DOHH2 (cell line): ENCODE measurements at regions not wholly inside any gene's neighbourhood (a gene's known extent, or its start where the extent isn't known, plus 50 kb on each side); places are given as distances from the start of the nearest gene placed in this dataset.

ENCODE experiments used
- H3F3A ChIP-seq: fragments of 200-600 bp; sonication (generic), shearing (Covaris generic); 2 replicates; pipeline ENCODE4 v1.6.0; 2016; ENCODE audit warnings: antibody characterized with exemption, mild to moderate bottlenecking; ENCODE audit not compliant: control insufficient read depth, insufficient read depth
- H3K27ac ChIP-seq: fragments of 200-600 bp; sonication (generic); 2 replicates; pipeline ENCODE4 v1.5.1; 2014; ENCODE audit warnings: low read depth, mild to moderate bottlenecking, low read length, moderate library complexity
- H3K27me3 ChIP-seq: fragments of 200-600 bp; sonication (generic); 2 replicates; pipeline ENCODE4 v1.6.1; 2014; ENCODE audit warnings: mild to moderate bottlenecking, low read length, mixed read lengths; ENCODE audit not compliant: control insufficient read depth
- H3K36me3 ChIP-seq: fragments of 200-600 bp; sonication (generic); 2 replicates; pipeline ENCODE4 v1.6.1; 2014; ENCODE audit warnings: mild to moderate bottlenecking, low read length, moderate library complexity, mixed read lengths; ENCODE audit not compliant: control insufficient read depth
- H3K4me1 ChIP-seq: fragments of 200-600 bp; sonication (generic); 2 replicates; pipeline ENCODE4 v1.6.1; 2014; ENCODE audit warnings: mild to moderate bottlenecking, low read length, mixed read lengths; ENCODE audit not compliant: control insufficient read depth
- H3K4me2 ChIP-seq: fragments of 200-600 bp; sonication (generic); 2 replicates; pipeline ENCODE4 v1.6.0; 2014; ENCODE audit warnings: mild to moderate bottlenecking, low read length, moderate library complexity
- H3K4me3 ChIP-seq: fragments of 200-600 bp; sonication (generic); 2 replicates; pipeline ENCODE4 v1.5.1; 2014; ENCODE audit warnings: mild to moderate bottlenecking, low read length, mixed read lengths
- H3K79me2 ChIP-seq: fragments of 200-600 bp; sonication (generic); 2 replicates; pipeline ENCODE4 v1.6.1; 2014; ENCODE audit warnings: mild to moderate bottlenecking, low read length, mixed read lengths; ENCODE audit not compliant: control insufficient read depth
- H3K9me2 ChIP-seq: fragments of 200-600 bp; sonication (generic); replicated peaks from 2 replicates; pipeline ENCODE4 v1.6.1; 2014; ENCODE audit warnings: mild to moderate bottlenecking, low read length, mixed read lengths; ENCODE audit not compliant: control insufficient read depth
- H3K9me3 ChIP-seq: fragments of 200-600 bp; sonication (generic); 2 replicates; pipeline ENCODE4 v1.6.1; 2014; ENCODE audit warnings: antibody characterized with exemption, low read length, mixed read lengths; ENCODE audit not compliant: control insufficient read depth, insufficient read depth
- H4K20me1 ChIP-seq: fragments of 200-600 bp; sonication (generic); 2 replicates; pipeline ENCODE4 v1.6.0; 2014; ENCODE audit warnings: low read depth, mild to moderate bottlenecking, antibody characterized with exemption, low read length, moderate library complexity; ENCODE audit not compliant: control insufficient read depth, insufficient read depth
- CTCF ChIP-seq: fragments of 200-600 bp; sonication (generic); IDR thresholded peaks from one replicate; pipeline ENCODE4 v1.5.1; 2014; ENCODE audit warnings: antibody characterized with exemption, mild to moderate bottlenecking, low read depth, low read length; ENCODE audit not compliant: poor library complexity, severe bottlenecking
- EZH2phosphoT487 ChIP-seq: fragments of 200-600 bp; sonication (generic); IDR thresholded peaks from 2 replicates; pipeline ENCODE4 v1.6.1; 2017; ENCODE audit warnings: borderline replicate concordance, mild to moderate bottlenecking, antibody characterized with exemption, low read length, moderate library complexity, mixed read lengths

DNA sequence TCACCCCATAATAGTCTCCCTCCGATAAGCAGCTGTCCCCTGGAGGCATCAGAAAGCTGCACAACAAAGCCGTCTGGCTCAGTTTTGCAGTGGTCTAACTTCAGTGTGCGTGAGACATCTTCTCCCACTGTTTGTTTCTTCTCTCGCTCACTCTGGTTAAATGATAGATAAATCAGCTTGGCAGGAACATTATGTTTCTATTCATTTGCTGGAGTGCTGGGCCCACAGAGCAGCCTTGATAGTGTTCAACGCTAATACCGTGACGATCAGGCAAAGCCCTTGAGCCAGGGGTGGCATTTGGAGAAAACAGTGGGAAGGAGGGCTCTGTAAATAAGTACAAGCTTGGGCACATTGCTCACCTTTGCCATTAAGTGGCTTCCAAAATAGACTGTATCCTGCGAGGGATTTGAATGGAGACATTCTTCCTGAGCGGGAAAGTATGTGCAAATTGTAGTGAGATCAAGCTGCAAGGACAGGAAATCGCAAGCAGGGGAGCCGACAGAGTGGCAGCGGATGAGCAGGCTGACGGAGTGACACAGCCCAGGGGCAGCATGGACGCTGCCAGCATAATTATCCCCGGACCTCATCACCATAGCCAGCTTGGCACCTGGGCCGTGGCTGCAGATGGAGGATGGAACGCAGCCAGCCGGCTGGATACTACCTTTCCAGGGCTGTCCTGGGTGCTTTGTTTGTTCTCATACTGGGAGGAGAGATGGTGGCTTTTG lies 256.8 kb upstream of the FZD8 start:
- Histone ChIP-seq H3K79me2 (no peaks in the 10 kb centered on the region), H3K4me1 (no peaks in the 10 kb centered on the region), H3K4me2 (no peak overlapping the region), H3K36me3 (no peaks in the 10 kb centered on the region), H3F3A (no peaks in the 10 kb centered on the region), H4K20me1 (no peaks in the 10 kb centered on the region), H3K9me3 (no peaks in the 10 kb centered on the region), H3K9me2 (no peaks in the 10 kb centered on the region), H3K4me3 (no peak overlapping the region), H3K27ac (no peak overlapping the region), H3K27me3 (no peaks in the 10 kb centered on the region)
- TF ChIP-seq EZH2phosphoT487 (no peak), CTCF (no peak)

- H3K9me3 ChIP-seq = no peaks in the 10 kb centered on the region
- no peaks in the 10 kb centered on the region for H3K4me1 ChIP-seq
- no peak overlapping the region for H3K27ac ChIP-seq
- no peaks in the 10 kb centered on the region for H4K20me1 ChIP-seq
- H3K4me2 ChIP-seq = no peak overlapping the region
- H3K79me2 ChIP-seq = no peaks in the 10 kb centered on the region
- no peak for TF ChIP-seq EZH2phosphoT487
- TF ChIP-seq CTCF = no peak
- no peaks in the 10 kb centered on the region for H3K27me3 ChIP-seq
- no peak overlapping the region for H3K4me3 ChIP-seq
- no peaks in the 10 kb centered on the region for H3K36me3 ChIP-seq
- H3K9me2 ChIP-seq = no peaks in the 10 kb centered on the region
- H3F3A ChIP-seq = no peaks in the 10 kb centered on the region
Observed at GRCh38 chr10:35896001-35896400, 253.9 kb upstream of the FZD8 start.

DNA sequence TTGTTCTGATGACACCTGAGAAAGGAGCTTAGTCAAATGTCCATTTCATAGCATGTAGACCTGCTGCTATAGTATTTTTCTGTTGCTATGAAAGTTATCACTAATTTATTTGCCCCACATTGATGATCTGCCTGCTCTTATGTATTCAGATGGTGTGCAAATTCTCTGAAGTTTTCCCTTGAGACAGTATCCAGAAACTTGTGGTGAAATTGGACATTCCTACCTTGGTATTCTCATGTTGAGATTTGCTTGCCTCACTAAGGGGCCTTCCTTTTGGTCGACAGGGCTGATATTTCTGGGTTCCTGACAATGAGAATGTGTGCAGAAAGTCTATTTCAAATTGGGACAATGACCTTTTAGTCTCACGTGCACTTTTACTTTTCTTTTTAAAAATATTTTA lies 253.2 kb upstream of the FZD8 start:
- Histone ChIP-seq H3K36me3 (no peaks in the 10 kb centered on the region), H3K9me2 (no peaks in the 10 kb centered on the region), H3K4me2 (no peak overlapping the region), H3K4me1 (no peaks in the 10 kb centered on the region), H3K4me3 (no peak overlapping the region), H3K79me2 (no peaks in the 10 kb centered on the region), H3F3A (no peaks in the 10 kb centered on the region), H3K9me3 (no peaks in the 10 kb centered on the region), H3K27ac (no peak overlapping the region), H3K27me3 (no peaks in the 10 kb centered on the region), H4K20me1 (no peaks in the 10 kb centered on the region)
- no peak for TF ChIP-seq CTCF
- TF ChIP-seq EZH2phosphoT487 = no peak
